ENCODE measurements at regions not wholly inside any gene's neighbourhood (a gene's known extent, or its start where the extent isn't known, plus 50 kb on each side); places are given as distances from the start of the nearest gene placed in this dataset.

DNA sequence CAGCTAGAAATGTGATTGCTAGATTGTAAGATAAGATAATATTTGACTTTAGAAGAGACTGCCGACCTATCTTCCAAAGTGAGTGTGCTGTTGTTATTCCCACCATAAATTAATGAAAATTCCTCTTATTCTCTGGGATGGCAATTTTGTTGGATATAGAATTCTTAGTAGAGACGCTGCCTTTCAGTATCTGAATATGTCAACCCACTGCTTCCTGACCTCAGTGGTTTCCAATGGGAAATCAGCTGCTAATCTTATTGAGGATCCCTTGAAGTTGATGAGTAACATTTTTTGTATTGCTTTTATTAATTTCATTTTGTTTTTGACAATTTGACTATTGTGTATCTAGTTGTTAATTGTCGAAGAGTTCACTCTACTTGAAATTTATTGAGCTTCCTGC lies 313.0 kb downstream of the BMP2 start:
- TF ChIP-seq SMC3 (IDR thresholded peaks at IDR 0.05; ENCODE audit: low read depth, low read length), result no peak
- TF ChIP-seq, protein P1, sequence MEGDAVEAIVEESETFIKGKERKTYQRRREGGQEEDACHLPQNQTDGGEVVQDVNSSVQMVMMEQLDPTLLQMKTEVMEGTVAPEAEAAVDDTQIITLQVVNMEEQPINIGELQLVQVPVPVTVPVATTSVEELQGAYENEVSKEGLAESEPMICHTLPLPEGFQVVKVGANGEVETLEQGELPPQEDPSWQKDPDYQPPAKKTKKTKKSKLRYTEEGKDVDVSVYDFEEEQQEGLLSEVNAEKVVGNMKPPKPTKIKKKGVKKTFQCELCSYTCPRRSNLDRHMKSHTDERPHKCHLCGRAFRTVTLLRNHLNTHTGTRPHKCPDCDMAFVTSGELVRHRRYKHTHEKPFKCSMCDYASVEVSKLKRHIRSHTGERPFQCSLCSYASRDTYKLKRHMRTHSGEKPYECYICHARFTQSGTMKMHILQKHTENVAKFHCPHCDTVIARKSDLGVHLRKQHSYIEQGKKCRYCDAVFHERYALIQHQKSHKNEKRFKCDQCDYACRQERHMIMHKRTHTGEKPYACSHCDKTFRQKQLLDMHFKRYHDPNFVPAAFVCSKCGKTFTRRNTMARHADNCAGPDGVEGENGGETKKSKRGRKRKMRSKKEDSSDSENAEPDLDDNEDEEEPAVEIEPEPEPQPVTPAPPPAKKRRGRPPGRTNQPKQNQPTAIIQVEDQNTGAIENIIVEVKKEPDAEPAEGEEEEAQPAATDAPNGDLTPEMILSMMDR (conservative IDR thresholded peaks at IDR 0.05; ENCODE audit: low read depth, low read length), result no peak
- TF ChIP-seq CEBPB (IDR thresholded peaks at IDR 0.05; ENCODE audit: low read depth, low read length), result no peak
- TF ChIP-seq MXI1 (IDR thresholded peaks at IDR 0.05; ENCODE audit: borderline replicate concordance, low read depth, low read length), result no peak
- no peak for TF ChIP-seq POLR2A (IDR thresholded peaks at IDR 0.05; ENCODE audit: low read depth, low read length)
- no peak for TF ChIP-seq RFX5 (IDR thresholded peaks at IDR 0.05; ENCODE audit: low read depth, low read length)
- TF ChIP-seq NFE2L2 (IDR thresholded peaks at IDR 0.05; ENCODE audit: low read depth, low read length), result no peak
- TF ChIP-seq RCOR1 (IDR thresholded peaks at IDR 0.05; ENCODE audit: insufficient replicate concordance, low read length), result no peak
- TF ChIP-seq RAD21 (IDR thresholded peaks at IDR 0.05; ENCODE audit: low read length), result no peak
- no peak for TF ChIP-seq MAZ (IDR thresholded peaks at IDR 0.05; ENCODE audit: borderline replicate concordance, low read depth, low read length)
- TF ChIP-seq MAFK (IDR thresholded peaks at IDR 0.05; ENCODE audit: low read depth, low read length), result no peak
- TF ChIP-seq, protein P2, sequence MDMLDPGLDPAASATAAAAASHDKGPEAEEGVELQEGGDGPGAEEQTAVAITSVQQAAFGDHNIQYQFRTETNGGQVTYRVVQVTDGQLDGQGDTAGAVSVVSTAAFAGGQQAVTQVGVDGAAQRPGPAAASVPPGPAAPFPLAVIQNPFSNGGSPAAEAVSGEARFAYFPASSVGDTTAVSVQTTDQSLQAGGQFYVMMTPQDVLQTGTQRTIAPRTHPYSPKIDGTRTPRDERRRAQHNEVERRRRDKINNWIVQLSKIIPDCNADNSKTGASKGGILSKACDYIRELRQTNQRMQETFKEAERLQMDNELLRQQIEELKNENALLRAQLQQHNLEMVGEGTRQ (IDR thresholded peaks at IDR 0.05; ENCODE audit: low read depth, low read length), result no peak
- TF ChIP-seq CHD1 (IDR thresholded peaks at IDR 0.05; ENCODE audit: low read depth, low read length), result no peak
